Renal cortex interstitium (tissue), 11 donors: ENCODE measurements at regions not wholly inside any gene's neighbourhood (a gene's known extent, or its start where the extent isn't known, plus 50 kb on each side); places are given as distances from the start of the nearest gene placed in this dataset.
A peak's percentile ranks its signal among the peaks of the same experiment; 100 is the strongest.

Experiments used
- DNase-seq, 11 donors: peaks; one replicate each; pipeline ENCODE4 v3.0.0-alpha.2; 2013; ENCODE audit warnings: low read depth in 9 of 11, low spot score in 4 of 11; ENCODE audit errors: extremely low read depth in 1 of 11

GRCh38 chr13:22063416-22064124, 392.7 kb downstream of the FGF9 start:
- no peak for DNase-seq

GRCh38 chr13:22064854-22065620, 394.2 kb downstream of the FGF9 start:
- no peak for DNase-seq

GRCh38 chr13:22073718-22074117, 402.8 kb downstream of the FGF9 start:
- no peak for DNase-seq

- DNase-seq, result no peak
Observed at GRCh38 chr13:22074403-22074802, 403.5 kb downstream of the FGF9 start.

- no peak for DNase-seq
Observed at GRCh38 chr13:22076658-22077057, 405.8 kb downstream of the FGF9 start.

- DNase-seq, result no peak
Observed at GRCh38 chr13:22077205-22077683, 406.4 kb downstream of the FGF9 start.

- no peak for DNase-seq
Observed at GRCh38 chr13:22077764-22078163, 406.9 kb downstream of the FGF9 start.

GRCh38 chr13:22079961-22080360, 409.1 kb downstream of the FGF9 start:
- no peak for DNase-seq

- DNase-seq, result no peak
Observed at GRCh38 chr13:22080832-22081231, 410.0 kb downstream of the FGF9 start.

GRCh38 chr13:22081430-22081829, 410.6 kb downstream of the FGF9 start:
- DNase-seq, result no peak

GRCh38 chr13:22082030-22082429, 411.2 kb downstream of the FGF9 start:
- no peak for DNase-seq

- no peak for DNase-seq
Observed at GRCh38 chr13:22082437-22083100, 411.7 kb downstream of the FGF9 start.

GRCh38 chr13:22085001-22085400, 414.1 kb downstream of the FGF9 start:
- DNase-seq, result no peak

- DNase-seq, result no peak
Observed at GRCh38 chr13:22086597-22087330, 415.9 kb downstream of the FGF9 start.

GRCh38 chr13:22090106-22090505, 419.2 kb downstream of the FGF9 start:
- no peak for DNase-seq

- peak in 1 of 11 donors; percentile 10 for DNase-seq
Observed at GRCh38 chr13:22091222-22091970, 420.5 kb downstream of the FGF9 start.

GRCh38 chr13:22091971-22092300, 421.1 kb downstream of the FGF9 start:
- no peak for DNase-seq

- DNase-seq, result no peak
Observed at GRCh38 chr13:22092791-22093560, 422.1 kb downstream of the FGF9 start.
